Testis (tissue), 2 donors: ENCODE measurements at regions not wholly inside any gene's neighbourhood (a gene's known extent, or its start where the extent isn't known, plus 50 kb on each side); places are given as distances from the start of the nearest gene placed in this dataset.

Experiments
- CTCF ChIP-seq, 3 experiments: fragments of 450-650 bp in 2 of 3; fragments of 200-600 bp in 1 of 3; sonication (generic) in 1 of 3; IDR thresholded peaks; one replicate each; pipeline ENCODE4 v1.5.1; 2016 to 2019; ENCODE audit warnings: antibody characterized with exemption in 3 of 3, mild to moderate bottlenecking in 2 of 3, moderate library complexity in 1 of 3
- POLR2A ChIP-seq: fragments of 450-650 bp; IDR thresholded peaks from one replicate; pipeline ENCODE4 v1.6.1; 2017; ENCODE audit warnings: antibody characterized with exemption, mild to moderate bottlenecking, moderate library complexity

GRCh38 chr13:81382246-81382645 is 1041.3 kb upstream of the SPRY2 start:
- TF ChIP-seq CTCF (IDR thresholded peaks at IDR 0.05) = no peak
- TF ChIP-seq POLR2A = no peak
